Transverse colon (tissue), 4 donors: ENCODE measurements at regions not wholly inside any gene's neighbourhood (a gene's known extent, or its start where the extent isn't known, plus 50 kb on each side); places are given as distances from the start of the nearest gene placed in this dataset.
A peak's percentile ranks its signal among the peaks of the same experiment; 100 is the strongest.

Experiments
- DNase-seq: peaks from one replicate; pipeline ENCODE4 v3.0.0-alpha.2; 2019
- H3K27ac ChIP-seq, 4 donors: fragments of 200-600 bp; sonication (generic); 2 replicates each; pipeline ENCODE4 v1.5.1; 2016 to 2018; ENCODE audit warnings: inconsistent platforms in 4 of 4
- H3K27me3 ChIP-seq: fragments of 200-600 bp; sonication (generic); 2 replicates; pipeline ENCODE4 v1.5.1; 2017; ENCODE audit warnings: inconsistent platforms
- H3K36me3 ChIP-seq, 4 donors: fragments of 200-600 bp; sonication (generic); 2 replicates each; pipeline ENCODE4 v1.5.1; 2017 to 2019; ENCODE audit warnings: inconsistent platforms in 4 of 4
- H3K4me1 ChIP-seq, 4 donors: fragments of 200-600 bp; sonication (generic); 2 replicates each; pipeline ENCODE4 v1.5.1; 2017 to 2020; ENCODE audit warnings: inconsistent platforms in 4 of 4
- H3K4me3 ChIP-seq, 4 donors: fragments of 200-600 bp; sonication (generic); 1 replicate in 1 of 4; 2 replicates in 3 of 4; pipeline versions ENCODE4 v1.5.1 to v1.6.1; 2017 to 2019; ENCODE audit warnings: inconsistent platforms in 4 of 4
- H3K9me3 ChIP-seq, 2 donors: fragments of 200-600 bp; sonication (generic); 2 replicates each; pipeline ENCODE4 v1.5.1; 2017 to 2019; ENCODE audit warnings: inconsistent platforms in 2 of 2
- CTCF ChIP-seq, 5 experiments: fragments of 200-600 bp in 3 of 5; fragments of 450-650 bp in 2 of 5; sonication (generic) in 3 of 5; IDR thresholded peaks; 1 replicate in 2 of 5; 2 replicates in 3 of 5; pipeline ENCODE4 v1.5.1; 2016 to 2017; ENCODE audit warnings: antibody characterized with exemption in 5 of 5, inconsistent platforms in 3 of 5, mild to moderate bottlenecking in 2 of 5, moderate library complexity in 1 of 5
- EP300 ChIP-seq: sonication (generic); formaldehyde crosslinking; IDR thresholded peaks from one replicate; pipeline ENCODE4 v1.6.1; 2017; ENCODE audit warnings: antibody characterized with exemption, low read depth
- POLR2A ChIP-seq: fragments of 450-650 bp; IDR thresholded peaks from one replicate; pipeline ENCODE4 v1.6.1; 2016; ENCODE audit warnings: antibody characterized with exemption, mild to moderate bottlenecking, moderate library complexity
- POLR2AphosphoS5 ChIP-seq, 3 donors: sonication (generic); formaldehyde crosslinking; IDR thresholded peaks; one replicate each; pipeline ENCODE4 v1.6.1; 2016; ENCODE audit warnings: antibody characterized with exemption in 3 of 3
- WGBS, 2 donors: methylation state at CpG; one replicate each; pipeline ENCODE4 v1.1.5; 2018; ENCODE audit warnings: low coverage in 1 of 2; 5-methylcytosine and 5-hydroxymethylcytosine counted together
- in situ Hi-C, 4 donors: fragments of 200-750 bp; cut with MboI; loops; one replicate each; pipeline versions ENCODE4 v1.15.0 to v1.15.1; 2017; ENCODE audit warnings: low sequenced_read_pairs in 3 of 4, low pct_ligation_motif_present in 1 of 4, low pct_unique_long_range_greater_than_20kb in 1 of 4
- intact Hi-C: fragments of 100-400 bp; cut with DNase I; formaldehyde crosslinking; loops from one replicate; pipeline ENCODE4 v1.15.1; 2023; ENCODE audit warnings: low total_unique reads

DNA sequence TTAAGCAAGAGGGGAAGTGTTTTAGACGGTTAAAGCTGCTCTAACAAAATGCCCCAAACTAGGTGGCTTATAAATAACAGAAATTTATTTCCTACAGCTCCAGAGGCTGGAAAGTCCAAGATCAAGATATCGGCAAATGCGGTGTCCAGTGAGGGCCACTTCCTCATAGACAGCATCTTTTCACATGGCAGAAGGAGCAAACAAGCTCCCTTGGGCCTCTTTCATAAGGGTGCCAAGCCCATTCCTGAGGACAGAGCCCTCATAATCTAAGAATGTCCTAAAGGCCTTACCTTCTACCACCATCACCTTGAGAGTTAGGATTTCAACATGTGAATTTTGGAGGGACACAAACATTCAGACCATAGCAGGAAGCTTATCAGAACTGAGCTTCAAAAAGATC, 57.3 kb upstream of the PPP1CB start:
- H3K27ac ChIP-seq, result peak overlapping the region in 1 of 4 donors; percentile 55
- no peaks in the 10 kb centered on the region for H3K27me3 ChIP-seq
- DNase-seq, result no peak
- no peak overlapping the region for H3K4me3 ChIP-seq
- in situ Hi-C loops, result no loop called here
- no peaks in the 10 kb centered on the region for H3K36me3 ChIP-seq
- TF ChIP-seq POLR2A (no peak), EP300 (no peak), CTCF (IDR thresholded peaks at IDR 0.05) (no peak), POLR2AphosphoS5 (IDR thresholded peaks at IDR 0.05) (no peak)
- H3K9me3 ChIP-seq, result no peaks in the 10 kb centered on the region
- WGBS, 2 donors, result 78 to 97% methylated on average over 1 to 3 of the region's 3 CpGs
- peaks cover 0 to 14% (median 3%) of the 10 kb centered on the region in 4 donors for H3K4me1 ChIP-seq
- intact Hi-C loops, result no loop called here

- TF ChIP-seq POLR2A, result no peak
- no peak for TF ChIP-seq CTCF (IDR thresholded peaks at IDR 0.05)
- no peak for TF ChIP-seq EP300
- no peak for TF ChIP-seq POLR2AphosphoS5 (IDR thresholded peaks at IDR 0.05)
- DNase-seq, result no peak
- no peaks in the 10 kb centered on the region for H3K27me3 ChIP-seq
- no peaks in the 10 kb centered on the region for H3K9me3 ChIP-seq
- H3K27ac ChIP-seq, result peak overlapping the region in 2 of 4 donors; percentile 49 to 55
- intact Hi-C loops, result no loop called here
- H3K4me3 ChIP-seq, result no peak overlapping the region
- in situ Hi-C loops, result no loop called here
- peaks cover 0 to 14% (median 3%) of the 10 kb centered on the region in 4 donors for H3K4me1 ChIP-seq
- 74% methylated on average over 4 of the region's 4 CpGs; no CpG with 5 or more reads in 1 of the 2 donors for WGBS, 2 donors
- no peaks in the 10 kb centered on the region for H3K36me3 ChIP-seq
Measured at GRCh38 chr2:28695245-28695647, 56.4 kb upstream of the PPP1CB start.

GRCh38 chr2:28696261-28696660, 55.4 kb upstream of the PPP1CB start:
- H3K9me3 ChIP-seq, result no peaks in the 10 kb centered on the region
- peaks cover 0 to 14% (median 3%) of the 10 kb centered on the region in 4 donors for H3K4me1 ChIP-seq
- WGBS, 2 donors, result 43 to 69% methylated on average over 1 to 2 of the region's 2 CpGs
- no peak overlapping the region for H3K27ac ChIP-seq
- TF ChIP-seq POLR2A, result no peak
- no peak for TF ChIP-seq CTCF (IDR thresholded peaks at IDR 0.05)
- no peak for TF ChIP-seq POLR2AphosphoS5 (IDR thresholded peaks at IDR 0.05)
- no peak for TF ChIP-seq EP300
- in situ Hi-C loops (no loop called here), intact Hi-C loops (no loop called here)
- no peak overlapping the region for H3K4me3 ChIP-seq
- H3K36me3 ChIP-seq, result no peaks in the 10 kb centered on the region
- no peak for DNase-seq
- H3K27me3 ChIP-seq, result no peaks in the 10 kb centered on the region

DNA sequence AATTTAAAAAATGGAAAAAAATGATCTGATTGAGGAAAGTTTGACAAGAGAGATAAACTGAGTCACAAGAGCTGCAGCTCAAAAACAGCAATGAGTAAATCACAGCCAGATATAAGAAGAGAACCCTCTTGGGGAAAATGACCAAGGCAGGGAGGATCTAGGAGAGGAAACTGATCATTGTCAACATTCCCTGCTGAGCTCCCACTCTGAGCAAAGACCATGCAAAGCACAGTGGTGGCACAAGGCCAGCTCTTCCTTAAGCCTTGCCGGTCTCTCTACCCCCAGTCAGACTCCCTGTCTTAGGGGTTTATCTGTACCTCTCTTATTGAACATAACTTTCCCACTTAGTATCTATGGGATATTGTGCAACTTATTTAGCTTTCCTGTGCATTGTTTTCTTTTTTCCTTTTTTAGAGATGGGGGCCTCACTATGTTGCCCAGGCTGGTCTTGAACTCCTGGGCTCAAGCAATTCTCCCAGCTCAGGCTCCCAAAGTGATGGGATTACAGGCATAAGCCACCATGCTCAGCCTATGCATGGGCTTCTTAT, 54.0 kb upstream of the PPP1CB start:
- Histone ChIP-seq H3K27ac (no peak overlapping the region), H3K36me3 (no peaks in the 10 kb centered on the region), H3K4me1 (peaks cover 0 to 11% (median 4%) of the 10 kb centered on the region in 4 donors), H3K4me3 (no peak overlapping the region), H3K27me3 (no peaks in the 10 kb centered on the region), H3K9me3 (no peaks in the 10 kb centered on the region)
- intact Hi-C loops (no loop called here), in situ Hi-C loops (no loop called here)
- TF ChIP-seq CTCF (IDR thresholded peaks at IDR 0.05) (no peak), POLR2A (no peak), POLR2AphosphoS5 (IDR thresholded peaks at IDR 0.05) (no peak), EP300 (no peak)
- WGBS, 2 donors, result 66 to 75% methylated on average over 1 of the region's 1 CpG
- no peak for DNase-seq
